ENCODE measurements at regions not wholly inside any gene's neighbourhood (a gene's known extent, or its start where the extent isn't known, plus 50 kb on each side); places are given as distances from the start of the nearest gene placed in this dataset.

DNA sequence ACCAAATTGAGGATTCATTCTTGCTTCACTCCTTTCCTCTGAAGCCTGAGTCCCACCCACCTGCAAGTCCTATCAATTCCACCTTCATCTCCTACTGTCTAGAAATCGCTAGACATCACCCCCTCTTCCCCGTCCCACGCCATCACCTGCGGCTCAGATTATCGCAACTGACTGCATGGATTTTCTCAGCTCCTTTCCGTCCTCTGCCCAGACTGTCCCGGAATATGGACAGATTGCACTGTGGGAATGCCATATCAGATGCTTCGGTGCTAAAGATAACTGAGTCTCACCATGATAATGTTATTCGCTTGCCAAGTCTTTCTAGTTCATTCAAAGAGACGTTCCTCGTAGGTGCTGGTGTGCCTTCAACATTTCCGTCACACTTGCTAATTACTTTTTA is 66.4 kb upstream of the USP29 start:
- FAIRE-seq (no peak), DNase-seq (ENCODE audit: low read depth in 1 of 2, low spot score in 1 of 2) (no peak), ATAC-seq (no peak)
- CTCF ChIA-PET, result interaction anchor here (0.6 kb wide), 1 partner anchor 31 kb away, joined by 3 read pairs; no protein-coding TSS in a partner anchor
- TF ChIP-seq EHF (CRISPR knock-in tag; IDR thresholded peaks at IDR 0.05) (no peak), POLR2A (IDR thresholded peaks at IDR 0.05; ENCODE audit: low read length) (no peak), EHMT2 (IDR thresholded peaks at IDR 0.05; ENCODE audit: low read depth) (no peak), ZFP36 (IDR thresholded peaks at IDR 0.05; ENCODE audit: borderline replicate concordance, partially characterized antibody) (no peak), FOSB (CRISPR knock-in tag; IDR thresholded peaks at IDR 0.05) (no peak), JUNB (IDR thresholded peaks at IDR 0.05) (no peak), NFE2L2 (conservative IDR thresholded peaks at IDR 0.05; ENCODE audit: low read length) (no peak)
- TF ChIP-seq, protein P1, sequence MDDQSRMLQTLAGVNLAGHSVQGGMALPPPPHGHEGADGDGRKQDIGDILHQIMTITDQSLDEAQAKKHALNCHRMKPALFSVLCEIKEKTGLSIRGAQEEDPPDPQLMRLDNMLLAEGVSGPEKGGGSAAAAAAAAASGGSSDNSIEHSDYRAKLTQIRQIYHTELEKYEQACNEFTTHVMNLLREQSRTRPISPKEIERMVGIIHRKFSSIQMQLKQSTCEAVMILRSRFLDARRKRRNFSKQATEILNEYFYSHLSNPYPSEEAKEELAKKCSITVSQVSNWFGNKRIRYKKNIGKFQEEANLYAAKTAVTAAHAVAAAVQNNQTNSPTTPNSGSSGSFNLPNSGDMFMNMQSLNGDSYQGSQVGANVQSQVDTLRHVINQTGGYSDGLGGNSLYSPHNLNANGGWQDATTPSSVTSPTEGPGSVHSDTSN (IDR thresholded peaks at IDR 0.05), result no peak
- TF ChIP-seq, protein P2, sequence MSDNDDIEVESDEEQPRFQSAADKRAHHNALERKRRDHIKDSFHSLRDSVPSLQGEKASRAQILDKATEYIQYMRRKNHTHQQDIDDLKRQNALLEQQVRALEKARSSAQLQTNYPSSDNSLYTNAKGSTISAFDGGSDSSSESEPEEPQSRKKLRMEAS (IDR thresholded peaks at IDR 0.05), result no peak
- TF ChIP-seq, protein P3, sequence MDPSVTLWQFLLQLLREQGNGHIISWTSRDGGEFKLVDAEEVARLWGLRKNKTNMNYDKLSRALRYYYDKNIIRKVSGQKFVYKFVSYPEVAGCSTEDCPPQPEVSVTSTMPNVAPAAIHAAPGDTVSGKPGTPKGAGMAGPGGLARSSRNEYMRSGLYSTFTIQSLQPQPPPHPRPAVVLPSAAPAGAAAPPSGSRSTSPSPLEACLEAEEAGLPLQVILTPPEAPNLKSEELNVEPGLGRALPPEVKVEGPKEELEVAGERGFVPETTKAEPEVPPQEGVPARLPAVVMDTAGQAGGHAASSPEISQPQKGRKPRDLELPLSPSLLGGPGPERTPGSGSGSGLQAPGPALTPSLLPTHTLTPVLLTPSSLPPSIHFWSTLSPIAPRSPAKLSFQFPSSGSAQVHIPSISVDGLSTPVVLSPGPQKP (IDR thresholded peaks at IDR 0.05; ENCODE audit: low read depth, low read length), result no peak
- 26% methylated on average over 12 of the region's 12 CpGs for WGBS (ENCODE audit: missing lambda C conversion rate)
- H3K4me1 ChIP-seq, result no peaks in the 10 kb centered on the region
- no peak overlapping the region for H3K4me2 ChIP-seq
- no peak overlapping the region for H3K27ac ChIP-seq
- H3K9me3 ChIP-seq, result peaks cover 74% of the 10 kb centered on the region
- no peak overlapping the region for H3K4me3 ChIP-seq
- POLR2A ChIA-PET, result no interaction called here

DNA sequence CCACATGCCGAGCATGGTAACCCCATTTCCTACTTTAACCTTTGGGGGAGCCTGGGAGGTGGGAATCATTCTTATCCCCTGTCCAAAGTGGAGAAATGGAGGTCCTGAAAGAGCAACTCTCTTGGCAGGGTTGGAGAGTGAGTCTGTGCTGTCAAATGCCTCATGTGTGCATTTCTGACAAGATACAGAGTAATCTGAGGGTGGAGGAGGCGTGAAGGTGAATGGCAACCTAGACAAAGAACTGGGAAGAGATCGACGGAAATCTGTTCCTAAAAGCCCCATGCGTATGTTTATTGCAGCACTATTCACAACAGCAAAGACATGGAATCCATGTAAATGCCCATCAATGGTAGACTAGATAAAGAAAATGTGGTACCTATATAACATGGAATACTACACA is 63.8 kb upstream of the USP29 start:
- no peak for DNase-seq (ENCODE audit: low read depth in 1 of 2, low spot score in 1 of 2)
- CTCF ChIA-PET, result no interaction called here
- no peak overlapping the region for H3K4me2 ChIP-seq
- no peak for ATAC-seq
- H3K4me1 ChIP-seq, result no peaks in the 10 kb centered on the region
- POLR2A ChIA-PET, result no interaction called here
- no peak overlapping the region for H3K4me3 ChIP-seq
- H3K27ac ChIP-seq, result no peak overlapping the region
- FAIRE-seq, result no peak
- H3K9me3 ChIP-seq, result peaks cover 70% of the 10 kb centered on the region
- 27% methylated on average over 5 of the region's 5 CpGs for WGBS (ENCODE audit: missing lambda C conversion rate)
- TF ChIP-seq FOSB (CRISPR knock-in tag; IDR thresholded peaks at IDR 0.05) (no peak), NPAS2 (CRISPR knock-in tag; IDR thresholded peaks at IDR 0.05; ENCODE audit: borderline replicate concordance) (no peak), POLR2A (IDR thresholded peaks at IDR 0.05; ENCODE audit: low read length) (no peak), EHMT2 (IDR thresholded peaks at IDR 0.05; ENCODE audit: low read depth) (no peak), ESRRA (IDR thresholded peaks at IDR 0.05; ENCODE audit: borderline replicate concordance, low read length) (no peak), HOXB13 (CRISPR knock-in tag; IDR thresholded peaks at IDR 0.05; ENCODE audit: low read depth) (no peak), MAZ (IDR thresholded peaks at IDR 0.05; ENCODE audit: borderline replicate concordance, low read depth, low read length) (no peak), CBX2 (IDR thresholded peaks at IDR 0.05; ENCODE audit: borderline replicate concordance, low read depth) (no peak), BHLHE40 (IDR thresholded peaks at IDR 0.05; ENCODE audit: low read depth, low read length) (no peak), HOXB5 (CRISPR knock-in tag; IDR thresholded peaks at IDR 0.05) (no peak), FOSL2 (IDR thresholded peaks at IDR 0.05) (no peak), FOSL2 (CRISPR knock-in tag; IDR thresholded peaks at IDR 0.05) (no peak), TFCP2L1 (CRISPR knock-in tag; IDR thresholded peaks at IDR 0.05) (no peak), SREBF2 (IDR thresholded peaks at IDR 0.05) (no peak), SMC3 (IDR thresholded peaks at IDR 0.05) (no peak), GATA3 (IDR thresholded peaks at IDR 0.05; ENCODE audit: borderline replicate concordance) (no peak)
- TF ChIP-seq, protein P4, sequence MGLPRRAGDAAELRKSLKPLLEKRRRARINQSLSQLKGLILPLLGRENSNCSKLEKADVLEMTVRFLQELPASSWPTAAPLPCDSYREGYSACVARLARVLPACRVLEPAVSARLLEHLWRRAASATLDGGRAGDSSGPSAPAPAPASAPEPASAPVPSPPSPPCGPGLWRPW (IDR thresholded peaks at IDR 0.05), result no peak
- TF ChIP-seq, protein P3 (IDR thresholded peaks at IDR 0.05; ENCODE audit: low read depth, low read length), result no peak
- TF ChIP-seq, protein P5, sequence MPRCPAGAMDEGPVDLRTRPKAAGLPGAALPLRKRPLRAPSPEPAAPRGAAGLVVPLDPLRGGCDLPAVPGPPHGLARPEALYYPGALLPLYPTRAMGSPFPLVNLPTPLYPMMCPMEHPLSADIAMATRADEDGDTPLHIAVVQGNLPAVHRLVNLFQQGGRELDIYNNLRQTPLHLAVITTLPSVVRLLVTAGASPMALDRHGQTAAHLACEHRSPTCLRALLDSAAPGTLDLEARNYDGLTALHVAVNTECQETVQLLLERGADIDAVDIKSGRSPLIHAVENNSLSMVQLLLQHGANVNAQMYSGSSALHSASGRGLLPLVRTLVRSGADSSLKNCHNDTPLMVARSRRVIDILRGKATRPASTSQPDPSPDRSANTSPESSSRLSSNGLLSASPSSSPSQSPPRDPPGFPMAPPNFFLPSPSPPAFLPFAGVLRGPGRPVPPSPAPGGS (IDR thresholded peaks at IDR 0.05), result no peak
- TF ChIP-seq, protein P6, sequence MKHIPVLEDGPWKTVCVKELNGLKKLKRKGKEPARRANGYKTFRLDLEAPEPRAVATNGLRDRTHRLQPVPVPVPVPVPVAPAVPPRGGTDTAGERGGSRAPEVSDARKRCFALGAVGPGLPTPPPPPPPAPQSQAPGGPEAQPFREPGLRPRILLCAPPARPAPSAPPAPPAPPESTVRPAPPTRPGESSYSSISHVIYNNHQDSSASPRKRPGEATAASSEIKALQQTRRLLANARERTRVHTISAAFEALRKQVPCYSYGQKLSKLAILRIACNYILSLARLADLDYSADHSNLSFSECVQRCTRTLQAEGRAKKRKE (CRISPR knock-in tag; IDR thresholded peaks at IDR 0.05; ENCODE audit: low read depth), result no peak
- TF ChIP-seq, protein P7, sequence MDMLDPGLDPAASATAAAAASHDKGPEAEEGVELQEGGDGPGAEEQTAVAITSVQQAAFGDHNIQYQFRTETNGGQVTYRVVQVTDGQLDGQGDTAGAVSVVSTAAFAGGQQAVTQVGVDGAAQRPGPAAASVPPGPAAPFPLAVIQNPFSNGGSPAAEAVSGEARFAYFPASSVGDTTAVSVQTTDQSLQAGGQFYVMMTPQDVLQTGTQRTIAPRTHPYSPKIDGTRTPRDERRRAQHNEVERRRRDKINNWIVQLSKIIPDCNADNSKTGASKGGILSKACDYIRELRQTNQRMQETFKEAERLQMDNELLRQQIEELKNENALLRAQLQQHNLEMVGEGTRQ (IDR thresholded peaks at IDR 0.05), result no peak

Data from A549 (cell line).